Body of pancreas (tissue), 4 donors: ENCODE measurements at regions not wholly inside any gene's neighbourhood (a gene's known extent, or its start where the extent isn't known, plus 50 kb on each side); places are given as distances from the start of the nearest gene placed in this dataset.

Experiments
- CTCF ChIP-seq, 7 experiments: fragments of 450-650 bp in 4 of 7; fragments of 200-600 bp in 3 of 7; sonication (generic) in 3 of 7; IDR thresholded peaks; one replicate each; pipeline ENCODE4 v1.5.1; 2016 to 2019; ENCODE audit warnings: antibody characterized with exemption in 7 of 7
- POLR2A ChIP-seq, 3 donors: fragments of 450-650 bp; IDR thresholded peaks; one replicate each; pipeline ENCODE4 v1.6.1; 2016; ENCODE audit warnings: antibody characterized with exemption in 3 of 3, mild to moderate bottlenecking in 2 of 3

GRCh38 chr10:22834471-22834870, 93.4 kb upstream of the ARMC3 start:
- TF ChIP-seq CTCF (IDR thresholded peaks at IDR 0.05) (no peak), POLR2A (IDR thresholded peaks at IDR 0.05) (no peak)
